HG02759 (cell line): ENCODE measurements at regions not wholly inside any gene's neighbourhood (a gene's known extent, or its start where the extent isn't known, plus 50 kb on each side); places are given as distances from the start of the nearest gene placed in this dataset.

Source experiments
- ATAC-seq: cut with Tn5 transposase; IDR thresholded peaks from one replicate; pipeline ENCODE4 v1.9.1; 2021; ENCODE audit warnings: mild to moderate bottlenecking, moderate library complexity; ENCODE audit not compliant: unreplicated experiment

GRCh38 chr13:106433066-106433465 is 102.4 kb downstream of the EFNB2 start:
- ATAC-seq: no peak

- ATAC-seq: no peak
Observed at GRCh38 chr13:106432636-106433035, 102.8 kb downstream of the EFNB2 start.

GRCh38 chr13:106426909-106427308 is 108.6 kb downstream of the EFNB2 start:
- no peak for ATAC-seq

GRCh38 chr13:106425661-106426060 is 109.8 kb downstream of the EFNB2 start:
- no peak for ATAC-seq

- no peak for ATAC-seq
Observed at GRCh38 chr13:106424805-106425204, 110.7 kb downstream of the EFNB2 start.

GRCh38 chr13:106423530-106423929 is 111.9 kb downstream of the EFNB2 start:
- ATAC-seq: peak; percentile 68

- ATAC-seq: no peak
Observed at GRCh38 chr13:106418556-106418955, 116.9 kb downstream of the EFNB2 start.

GRCh38 chr13:106417467-106418110 is 117.9 kb downstream of the EFNB2 start:
- no peak for ATAC-seq

- ATAC-seq: peak; percentile 68
Observed at GRCh38 chr13:106416645-106417044, 118.8 kb downstream of the EFNB2 start.

GRCh38 chr13:106415971-106416370 is 119.5 kb downstream of the EFNB2 start:
- no peak for ATAC-seq

- ATAC-seq: no peak
Observed at GRCh38 chr13:106415442-106415841, 120.0 kb downstream of the EFNB2 start.

GRCh38 chr13:106407338-106407737 is 128.1 kb downstream of the EFNB2 start:
- no peak for ATAC-seq

- no peak for ATAC-seq
Observed at GRCh38 chr13:106405731-106406130, 129.7 kb downstream of the EFNB2 start.

GRCh38 chr13:106403280-106403679 is 132.2 kb downstream of the EFNB2 start:
- ATAC-seq: no peak

- ATAC-seq: no peak
Observed at GRCh38 chr13:106402866-106403265, 132.6 kb downstream of the EFNB2 start.

- ATAC-seq: no peak
Observed at GRCh38 chr13:106401081-106401480, 134.4 kb downstream of the EFNB2 start.

GRCh38 chr13:106400289-106400688 is 135.2 kb downstream of the EFNB2 start:
- no peak for ATAC-seq

- ATAC-seq: no peak
Observed at GRCh38 chr13:106398289-106398688, 137.2 kb downstream of the EFNB2 start.

- ATAC-seq: no peak
Observed at GRCh38 chr13:106393776-106394175, 141.7 kb downstream of the EFNB2 start.

- ATAC-seq: no peak
Observed at GRCh38 chr13:106391681-106392080, 143.8 kb downstream of the EFNB2 start.

GRCh38 chr13:106391271-106391670 is 144.2 kb downstream of the EFNB2 start:
- no peak for ATAC-seq

- no peak for ATAC-seq
Observed at GRCh38 chr13:106390367-106390766, 145.1 kb downstream of the EFNB2 start.

GRCh38 chr13:106385654-106386053 is 149.8 kb downstream of the EFNB2 start:
- ATAC-seq: no peak
